GM21390 (cell line): ENCODE measurements at regions not wholly inside any gene's neighbourhood (a gene's known extent, or its start where the extent isn't known, plus 50 kb on each side); places are given as distances from the start of the nearest gene placed in this dataset.
"Not testable (repeated sequence)": the region's sequence is repeated elsewhere in the genome, so short reads cannot be mapped to it uniquely, and the experiment has no call there.

Source experiments
- ATAC-seq: cut with Tn5 transposase; IDR thresholded peaks from one replicate; pipeline ENCODE4 v1.9.1; 2021; ENCODE audit not compliant: unreplicated experiment

DNA sequence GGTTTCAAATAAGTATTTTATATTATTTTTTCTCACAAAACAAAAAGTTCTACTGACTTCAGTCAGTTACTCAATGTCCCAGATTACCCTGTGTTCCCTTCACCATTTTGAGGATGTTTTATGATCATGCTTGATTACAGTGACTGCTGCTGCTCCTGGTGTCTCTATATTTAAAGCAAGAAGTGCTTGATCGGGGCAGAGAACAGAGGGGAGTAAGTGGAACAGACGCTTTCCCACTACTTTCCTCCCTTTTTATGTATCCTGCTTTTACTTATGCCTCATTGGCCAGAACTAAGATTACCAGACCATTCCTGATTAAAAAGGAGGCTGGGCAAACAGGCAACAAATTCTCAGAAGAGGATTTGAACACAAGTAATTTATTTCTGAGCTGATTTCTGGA is 612.1 kb downstream of the VGLL3 start:
- no peak for ATAC-seq

DNA sequence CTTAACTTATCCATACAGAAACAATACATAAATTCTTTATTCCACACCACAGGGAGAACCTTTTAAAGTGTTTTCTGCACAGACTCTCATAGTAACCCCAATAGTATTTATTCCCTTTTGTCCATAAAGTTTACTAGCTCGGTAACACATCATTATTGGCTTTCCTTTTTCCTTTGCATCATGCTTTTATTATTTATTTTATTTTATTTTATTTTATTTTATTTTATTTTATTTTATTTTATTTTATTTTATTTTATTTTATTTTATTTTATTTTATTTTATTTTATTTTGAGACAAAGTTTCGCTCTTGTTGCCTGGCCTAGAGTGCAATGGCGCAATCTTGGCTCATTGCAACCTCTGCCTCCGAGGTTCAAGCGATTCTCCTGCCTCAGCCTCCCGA is 655.4 kb downstream of the VGLL3 start:
- not testable (repeated sequence) for ATAC-seq

DNA sequence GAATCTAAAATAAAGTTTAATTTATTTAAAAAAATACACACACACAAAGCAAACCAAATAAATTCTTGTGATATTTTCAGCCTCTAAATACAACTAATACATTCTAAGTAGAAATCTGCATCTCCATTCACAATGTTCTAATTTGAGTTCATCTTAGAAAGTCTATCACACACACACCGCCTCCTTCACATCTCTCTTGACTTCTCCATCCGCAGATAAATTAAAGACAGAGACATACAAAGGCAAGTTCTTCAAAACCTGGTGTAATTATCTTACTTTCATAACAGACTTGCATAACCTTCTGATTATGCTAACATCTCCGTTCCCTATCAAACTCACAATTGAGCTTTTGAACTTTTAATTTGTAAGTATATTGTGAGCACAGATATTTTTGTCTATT is 657.3 kb downstream of the VGLL3 start:
- ATAC-seq, result no peak

DNA sequence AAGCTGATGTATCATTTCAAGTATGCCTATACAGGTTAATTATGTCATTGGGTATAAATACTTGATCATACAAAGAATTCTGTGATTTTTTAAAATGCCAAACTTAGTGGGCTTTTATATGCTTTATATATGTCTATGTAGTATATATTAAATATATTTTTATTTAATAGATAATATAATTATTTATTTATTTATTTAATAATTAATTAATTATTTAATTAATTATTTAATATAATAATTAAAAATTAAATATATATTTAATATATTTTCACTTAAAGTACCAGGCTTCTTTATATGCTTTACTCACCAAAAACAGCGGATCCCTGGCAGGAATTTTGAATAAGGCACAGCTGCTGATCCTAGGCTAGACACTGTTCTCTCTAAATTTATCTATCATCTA is 687.0 kb downstream of the VGLL3 start:
- ATAC-seq, result no peak

DNA sequence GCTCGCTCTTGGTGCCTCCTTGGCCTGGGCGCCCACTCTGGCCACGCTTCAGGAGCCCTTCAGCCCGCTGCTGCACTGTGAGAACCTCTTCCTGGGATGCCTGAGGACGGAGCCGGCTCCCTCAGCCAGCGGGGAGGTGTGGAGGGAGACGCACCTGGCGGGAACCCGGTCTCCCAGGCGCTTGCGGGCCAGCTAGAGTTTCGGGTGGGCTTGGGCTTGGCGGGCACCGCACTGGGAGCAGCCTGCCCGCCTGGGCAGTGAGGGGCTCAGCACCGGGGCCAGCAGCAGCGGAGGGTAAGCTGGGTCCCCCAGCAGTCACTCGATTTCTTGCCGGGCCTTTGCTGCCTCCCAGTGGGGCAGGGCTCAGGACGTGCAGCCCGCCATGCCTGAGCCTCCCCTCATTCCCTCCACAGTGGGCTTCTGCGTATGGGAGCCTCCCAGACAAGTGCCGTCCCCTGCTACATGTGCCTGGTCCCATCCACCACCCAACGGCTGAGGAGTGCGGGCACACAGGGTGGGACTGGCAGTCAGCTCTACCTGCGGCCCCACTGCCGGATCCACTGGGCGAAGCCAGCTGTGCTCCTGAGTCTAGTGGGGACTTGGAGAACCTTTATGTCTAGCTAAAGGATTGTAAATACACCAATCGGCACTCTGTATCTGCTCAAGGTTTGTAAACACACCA is 708.7 kb downstream of the VGLL3 start:
- no peak for ATAC-seq

DNA sequence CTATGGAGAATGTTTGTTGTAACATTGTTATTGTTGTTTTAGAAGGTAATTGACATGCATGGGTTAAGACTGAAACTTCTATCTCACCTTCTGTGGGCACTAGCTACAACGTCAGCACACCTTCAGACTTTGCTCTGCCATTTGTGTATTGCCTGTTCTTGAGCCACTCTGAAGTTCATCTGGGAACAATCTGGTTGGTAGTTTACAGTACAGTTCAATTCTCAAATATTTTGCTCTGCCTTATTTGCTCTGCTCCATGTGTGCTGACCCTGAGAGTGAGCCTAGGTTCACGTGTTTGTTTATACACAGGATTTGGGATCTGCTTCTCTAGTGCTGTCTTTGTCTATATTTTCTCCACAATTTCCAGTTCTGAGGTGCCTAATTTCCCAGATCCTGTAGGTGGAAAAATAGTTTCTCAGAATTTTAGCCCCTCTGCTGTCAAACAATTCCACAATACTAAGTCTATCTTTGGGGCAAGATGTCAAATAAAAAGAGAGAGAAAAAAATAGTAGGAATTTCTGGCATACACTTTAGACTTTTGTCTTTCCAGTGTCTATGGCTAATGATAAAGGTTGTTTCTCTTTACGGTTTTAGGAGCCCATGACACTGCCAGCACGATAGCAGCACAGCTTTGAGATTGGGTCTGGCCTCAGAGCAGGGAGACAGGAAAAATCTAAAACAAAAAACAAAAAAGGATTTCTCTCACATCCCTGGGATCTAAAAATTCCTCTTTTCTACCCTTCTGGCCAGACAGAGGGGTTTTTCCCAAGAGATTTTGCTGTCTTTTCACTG is 721.4 kb downstream of the VGLL3 start:
- ATAC-seq, result no peak

DNA sequence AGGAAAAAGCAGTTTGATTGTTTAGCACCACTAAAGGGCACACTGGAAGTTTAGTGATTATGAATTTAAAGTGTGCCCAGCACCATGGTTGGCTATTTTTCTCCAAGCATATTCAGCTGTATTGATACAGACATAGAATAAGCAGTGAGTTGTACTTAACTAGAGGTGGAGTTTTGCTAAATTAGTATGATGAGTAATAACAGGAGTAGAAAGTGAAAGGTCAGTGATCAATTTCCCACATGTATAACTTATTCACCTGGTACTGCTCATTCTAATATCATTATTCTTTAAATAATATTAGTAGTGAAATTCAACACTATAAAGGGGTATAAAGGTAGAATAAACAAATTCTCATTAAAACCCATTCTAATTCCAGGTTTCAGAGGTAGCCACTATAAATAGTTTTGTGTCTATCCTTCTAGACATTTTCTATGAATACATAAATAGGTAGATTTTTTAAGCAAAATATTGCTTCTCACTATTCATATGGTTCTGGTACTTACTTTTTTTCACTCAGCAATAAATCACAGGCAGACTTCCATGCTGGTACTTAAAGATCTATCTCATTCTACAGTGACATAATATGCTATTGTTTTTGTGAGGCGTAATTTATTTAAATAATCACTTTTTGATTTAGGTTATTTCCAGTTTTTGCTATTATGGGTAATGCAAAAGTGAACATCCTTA is 732.9 kb downstream of the VGLL3 start:
- ATAC-seq, result peak; percentile 81

DNA sequence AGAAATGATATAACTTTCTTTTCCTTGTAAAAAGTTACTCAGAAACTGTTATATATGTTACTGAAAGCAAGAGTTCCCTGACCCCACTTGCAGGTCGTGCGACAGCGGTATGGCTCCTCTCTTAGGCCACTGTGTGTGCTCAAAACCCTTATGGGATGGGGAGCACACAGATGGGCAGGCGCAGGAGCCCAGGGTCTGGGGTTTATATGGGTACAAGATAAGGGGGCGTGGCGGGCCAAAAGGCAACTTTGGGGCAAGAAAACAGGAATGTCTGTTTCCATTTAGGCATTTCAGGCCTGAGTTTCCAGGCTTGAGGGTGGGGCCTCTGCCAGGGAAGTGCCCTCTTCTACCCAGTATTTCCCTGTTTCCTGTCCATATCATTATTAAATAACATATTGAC is 736.5 kb downstream of the VGLL3 start:
- no peak for ATAC-seq

DNA sequence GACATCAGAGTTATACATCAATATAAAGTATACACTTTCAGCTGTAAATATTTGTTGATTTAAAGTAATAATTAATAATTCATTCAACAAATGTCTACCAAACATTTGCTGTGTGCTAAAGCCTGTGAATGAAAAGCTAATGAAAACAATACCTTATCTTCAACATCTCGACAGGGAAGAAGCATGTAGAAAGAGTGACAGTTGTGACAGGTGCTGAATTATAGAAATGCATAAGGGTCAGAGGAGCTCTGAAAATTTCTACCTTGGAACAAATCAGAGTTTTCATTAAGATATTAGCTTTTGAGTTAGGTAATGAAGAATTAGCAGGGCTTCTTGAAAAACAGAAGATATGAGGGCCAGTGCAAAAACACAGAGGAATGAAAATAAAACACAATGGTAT is 739.2 kb downstream of the VGLL3 start:
- no peak for ATAC-seq

DNA sequence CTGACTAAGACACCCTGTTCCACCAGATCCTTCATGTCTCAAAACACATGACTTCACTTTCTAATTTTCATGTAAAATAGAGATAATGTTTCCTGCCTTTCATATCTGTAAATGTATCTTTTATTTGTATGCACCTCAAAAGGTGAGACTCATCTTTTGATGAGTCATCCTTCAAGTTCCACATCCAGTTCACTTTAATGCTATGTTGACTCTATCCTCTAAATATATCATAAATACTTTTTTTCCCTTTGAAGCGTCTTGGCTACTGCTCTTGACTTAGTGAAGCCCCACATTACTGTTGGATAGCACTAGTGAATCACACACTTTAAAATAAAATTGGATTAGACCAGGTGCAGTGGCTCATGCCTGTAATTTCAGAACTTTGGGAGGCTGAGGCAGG is 741.1 kb downstream of the VGLL3 start:
- ATAC-seq, result no peak

DNA sequence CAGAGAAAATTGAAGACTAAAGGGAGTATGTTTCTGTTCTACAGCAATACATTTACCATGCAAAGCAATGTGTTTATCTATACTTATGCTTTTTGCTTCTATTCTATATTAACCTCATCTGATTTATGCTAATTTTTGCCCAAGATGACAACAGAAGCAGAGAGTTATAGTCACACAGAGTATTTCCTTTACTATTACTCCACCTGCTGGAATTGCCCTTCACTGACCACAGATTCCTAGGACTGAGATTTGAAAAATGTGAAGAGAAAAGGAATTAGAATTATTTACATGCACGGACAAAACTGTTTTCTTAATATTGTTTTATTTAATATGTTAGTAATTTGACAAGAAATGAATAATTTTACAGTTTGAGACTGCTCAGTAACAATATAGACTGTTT is 745.6 kb downstream of the VGLL3 start:
- no peak for ATAC-seq

DNA sequence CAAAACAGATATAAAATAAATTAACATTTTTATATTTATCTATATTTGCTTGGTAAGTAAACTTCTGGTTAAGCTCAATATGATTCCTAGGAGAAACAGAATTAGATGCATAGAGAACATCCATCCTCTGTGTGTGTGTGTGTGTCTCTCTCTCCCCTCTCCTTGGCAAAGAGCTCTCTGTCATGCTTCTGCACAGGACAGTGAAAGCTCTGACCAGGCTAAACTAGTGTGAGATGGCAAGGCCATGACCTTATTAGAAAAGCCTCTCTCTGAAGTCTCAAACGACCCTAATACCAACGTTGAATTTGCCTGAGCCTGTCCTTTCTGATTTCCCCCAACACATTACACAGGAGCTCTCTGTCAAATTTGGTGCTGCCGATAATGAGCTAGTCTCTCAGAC is 746.0 kb downstream of the VGLL3 start:
- no peak for ATAC-seq

DNA sequence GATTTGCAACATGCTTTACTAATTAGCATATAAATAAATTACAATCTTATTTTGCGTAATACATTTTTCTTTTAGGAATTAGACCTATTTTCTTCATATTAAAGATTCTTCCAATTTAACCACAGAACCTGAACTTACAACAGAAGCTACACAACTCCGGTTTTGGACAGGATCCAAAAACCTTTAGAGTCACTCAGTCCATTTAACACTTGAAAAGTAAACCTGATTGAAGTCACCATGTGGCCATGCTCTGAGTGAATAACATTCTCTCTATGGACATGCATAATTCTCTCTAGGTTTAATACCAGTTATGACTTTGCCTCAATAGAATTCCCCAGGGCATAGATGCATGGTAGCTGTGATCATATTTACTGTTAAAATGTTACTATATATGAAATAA is 751.0 kb downstream of the VGLL3 start:
- no peak for ATAC-seq

DNA sequence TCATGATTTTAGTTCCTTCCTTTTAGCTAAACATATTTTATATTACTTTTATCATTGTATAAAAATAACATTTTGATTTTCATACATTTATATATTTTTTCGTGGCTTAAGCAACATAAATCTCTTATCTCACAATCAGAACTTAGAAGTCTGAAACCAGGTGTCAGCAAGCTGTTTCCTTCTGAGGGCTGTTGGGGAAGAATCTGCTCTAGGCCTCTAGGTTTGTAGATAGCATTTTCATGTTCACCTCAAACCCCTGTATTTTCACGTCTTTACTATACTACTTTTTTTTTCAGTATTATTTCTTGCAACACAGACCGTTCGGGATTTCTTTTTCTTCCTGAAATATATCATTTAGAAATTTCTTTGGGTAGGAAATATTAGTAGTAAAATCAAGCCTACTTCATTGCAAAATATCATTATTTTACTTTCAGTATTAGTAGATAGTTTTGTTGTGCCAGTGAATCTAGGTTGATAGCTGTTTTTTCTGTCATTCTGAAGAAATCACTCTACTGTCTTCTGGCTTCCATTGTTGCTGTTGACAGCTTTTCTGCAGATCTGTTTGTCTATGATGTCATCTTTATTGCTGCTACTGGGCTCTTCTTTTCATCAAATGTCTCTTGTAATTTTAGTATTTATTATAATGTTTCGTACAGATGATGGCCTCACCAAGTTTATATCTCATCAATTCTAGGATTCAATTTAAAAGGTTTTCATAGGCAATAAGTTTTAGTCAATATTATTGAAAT is 756.3 kb downstream of the VGLL3 start:
- ATAC-seq, result no peak

DNA sequence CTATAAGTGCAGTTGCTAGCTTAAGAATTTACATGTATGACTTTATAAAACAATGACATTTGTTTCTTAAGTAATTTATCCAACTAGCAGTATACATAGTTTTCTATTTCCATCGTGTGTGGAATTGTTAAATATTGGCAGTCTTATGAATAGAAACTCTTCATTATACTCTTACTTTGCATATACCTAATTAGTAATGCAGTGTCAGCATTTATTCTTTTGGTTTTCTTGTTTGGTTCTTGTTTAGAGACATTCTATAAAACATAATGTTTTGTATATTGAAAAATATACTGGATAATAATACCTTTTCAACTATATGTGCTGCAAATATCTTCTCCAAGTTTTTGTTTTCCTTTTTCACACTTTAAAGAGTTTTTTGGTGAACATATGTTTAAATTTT is 760.2 kb downstream of the VGLL3 start:
- no peak for ATAC-seq

DNA sequence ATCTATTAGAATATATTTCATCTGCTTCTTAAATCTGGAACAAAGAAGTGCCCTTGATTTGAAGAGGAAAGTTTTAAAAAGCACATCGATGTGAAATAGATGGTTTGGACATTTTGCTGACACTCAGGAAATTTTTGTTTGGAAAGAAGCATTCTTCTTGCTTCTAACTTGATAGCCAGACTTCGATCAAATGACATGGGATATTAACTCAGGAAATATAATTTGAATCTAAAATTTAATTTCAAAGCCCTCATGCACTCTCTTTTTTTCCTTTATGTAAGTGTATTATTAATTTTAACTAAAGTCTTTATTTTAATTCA is 761.2 kb downstream of the VGLL3 start:
- ATAC-seq, result no peak

DNA sequence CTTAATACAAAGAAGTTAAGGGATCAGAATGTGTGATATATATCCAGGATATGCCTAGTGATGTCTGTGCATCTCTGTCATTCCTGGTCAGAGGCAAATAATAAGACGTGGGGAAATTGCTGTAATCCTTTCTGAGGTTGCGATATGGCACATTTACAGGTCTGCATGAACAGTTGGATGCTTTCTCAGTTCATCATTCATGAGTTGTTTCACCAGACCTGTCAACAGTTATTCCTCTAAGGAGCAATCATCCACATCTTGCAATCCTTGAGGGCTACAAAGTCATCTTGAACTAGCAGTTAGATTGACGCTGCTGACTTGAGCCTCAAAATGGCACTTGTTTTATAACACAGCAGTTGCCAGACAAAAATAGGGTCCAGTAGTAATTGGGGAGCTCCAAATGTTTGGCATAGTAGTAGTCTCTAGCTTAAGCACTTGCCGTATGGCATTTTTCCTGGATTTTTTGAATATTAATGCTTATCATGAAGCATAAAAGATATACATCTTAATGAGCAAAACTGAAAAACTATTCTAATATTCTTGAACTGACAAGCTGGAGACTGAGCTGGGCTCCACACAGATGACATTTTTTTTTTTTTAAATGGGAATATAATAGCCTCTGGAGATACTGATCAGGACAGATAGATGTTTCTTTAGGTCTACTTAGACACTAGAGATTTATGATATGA is 761.7 kb downstream of the VGLL3 start:
- no peak for ATAC-seq

DNA sequence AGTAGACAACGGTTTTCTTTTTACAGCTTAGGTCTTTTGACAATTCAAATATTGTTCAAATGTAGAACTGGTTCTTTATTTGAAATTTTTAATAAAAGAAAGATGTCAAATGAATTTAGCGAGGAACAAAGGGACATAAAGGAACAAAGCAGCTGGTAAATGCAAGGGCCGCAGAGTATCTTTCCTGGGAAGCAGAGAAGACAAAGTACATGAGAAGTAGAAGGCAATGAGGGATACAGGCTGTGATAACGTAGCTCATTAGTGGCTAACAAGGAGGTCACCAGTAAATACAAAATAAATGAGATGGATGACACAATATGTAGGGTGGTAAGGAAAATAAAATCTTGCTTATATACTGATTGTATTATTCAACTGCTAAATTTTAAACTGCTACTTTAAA is 762.8 kb downstream of the VGLL3 start:
- no peak for ATAC-seq

DNA sequence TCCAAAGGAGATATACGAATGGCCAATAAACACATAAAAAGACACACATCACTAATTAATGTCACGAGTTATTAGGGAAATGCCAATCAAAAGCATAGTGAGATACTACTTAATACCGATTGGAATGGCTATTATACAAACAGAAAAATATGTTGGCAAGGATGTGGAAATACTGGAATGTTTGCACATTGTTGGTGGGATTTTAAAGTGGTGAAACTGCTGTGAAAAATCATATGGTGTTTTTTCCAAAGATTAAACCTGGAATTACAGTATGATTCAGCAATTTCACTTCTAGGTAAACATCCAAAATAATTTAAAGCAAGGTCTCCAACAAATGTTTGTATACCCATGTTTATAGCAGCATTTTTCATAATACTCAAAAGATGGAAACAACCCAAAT is 765.5 kb downstream of the VGLL3 start:
- no peak for ATAC-seq

DNA sequence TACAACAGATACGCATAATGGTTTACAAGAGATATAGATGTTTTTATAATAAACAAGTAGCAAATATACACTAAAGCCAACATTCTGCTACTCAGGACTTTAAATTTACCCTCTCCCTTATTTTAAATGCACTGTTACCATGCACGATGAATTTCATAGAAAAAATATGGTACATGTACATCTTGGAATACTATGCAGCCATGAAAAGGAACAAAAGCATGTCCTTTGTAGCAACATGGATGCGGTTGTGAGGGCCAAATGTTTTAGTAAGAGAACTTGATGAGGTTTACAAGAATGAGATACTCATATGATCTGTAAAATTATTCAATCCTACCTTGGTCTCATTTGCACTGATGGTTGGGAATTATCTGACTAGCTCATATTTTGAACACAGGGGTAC is 769.3 kb downstream of the VGLL3 start:
- ATAC-seq, result no peak

DNA sequence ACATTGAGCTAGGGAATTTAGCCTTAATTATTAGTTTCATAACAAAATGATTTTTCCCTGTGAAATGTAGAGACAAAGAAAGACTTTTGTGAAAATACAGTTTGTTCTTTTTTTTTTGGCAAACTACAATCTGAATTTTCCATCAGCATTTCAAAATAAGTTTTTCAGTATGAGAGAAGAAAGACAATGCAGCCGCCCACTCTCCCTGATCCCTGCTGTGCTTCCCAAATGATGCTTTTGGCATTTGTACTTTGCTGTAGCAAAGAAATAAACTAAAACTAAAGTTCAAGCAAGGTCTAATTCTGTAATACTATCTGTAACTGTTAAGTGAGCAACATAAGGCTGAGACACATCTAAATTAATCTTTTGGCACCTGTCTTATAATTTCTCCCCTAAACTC is 782.2 kb downstream of the VGLL3 start:
- no peak for ATAC-seq
